CD8-positive, alpha-beta memory T cell (primary cell): ENCODE measurements at regions not wholly inside any gene's neighbourhood (a gene's known extent, or its start where the extent isn't known, plus 50 kb on each side); places are given as distances from the start of the nearest gene placed in this dataset.

Experiments used
- CTCF ChIA-PET: fragments of 350-600 bp; sonication (Branson Sonifier 250); formaldehyde crosslinking; loops from one replicate; lab custom pipeline; 2021; ENCODE audit warnings: antibody characterized with exemption; lab: Charles Lee
- POLR2A ChIA-PET: fragments of 350-600 bp; sonication (Branson Sonifier 250); formaldehyde crosslinking; loops from one replicate; lab custom pipeline; 2021; ENCODE audit warnings: antibody characterized with exemption; lab: Charles Lee
- DNase-seq, 5 donors: peaks; one replicate each; pipeline versions ENCODE4 v3.0.0 to v3.0.0-alpha.2; 2020 to 2022; ENCODE audit warnings: mixed read lengths in 1 of 5
- H3K27ac ChIP-seq: one replicate; pipeline ENCODE4 v1.7.0; 2013; ENCODE audit warnings: low read depth, mild to moderate bottlenecking, low read length, moderate library complexity
- H3K27me3 ChIP-seq: 2 replicates; pipeline ENCODE4 v1.7.0; 2013; ENCODE audit warnings: low read length, mild to moderate bottlenecking; ENCODE audit not compliant: insufficient read depth, poor library complexity, severe bottlenecking
- H3K36me3 ChIP-seq: 2 replicates; pipeline ENCODE4 v1.7.0; 2013; ENCODE audit warnings: mild to moderate bottlenecking, low read length, moderate library complexity; ENCODE audit not compliant: insufficient read depth
- H3K4me1 ChIP-seq: 2 replicates; pipeline ENCODE4 v1.7.0; 2013; ENCODE audit warnings: mild to moderate bottlenecking, low read length, moderate library complexity; ENCODE audit not compliant: insufficient read depth
- H3K4me3 ChIP-seq: 2 replicates; pipeline ENCODE4 v1.7.0; 2013; ENCODE audit warnings: mild to moderate bottlenecking, low read length
- H3K9me3 ChIP-seq: 2 replicates; pipeline ENCODE4 v1.7.0; 2013; ENCODE audit warnings: mild to moderate bottlenecking, low read length
- H3K27ac Mint-ChIP-seq, 8 donors: one replicate each; pipeline ENCODE4 v1.8.0; 2020 to 2021; ENCODE audit warnings: mixed read lengths in 8 of 8, mild to moderate bottlenecking in 6 of 8, inconsistent platforms in 3 of 8, moderate library complexity in 3 of 8
- H3K27me3 Mint-ChIP-seq, 2 donors: one replicate each; pipeline ENCODE4 v1.8.0; 2020 to 2021; ENCODE audit warnings: mixed read lengths in 2 of 2, mild to moderate bottlenecking in 1 of 2, moderate library complexity in 1 of 2
- H3K36me3 Mint-ChIP-seq, 3 donors: one replicate each; pipeline ENCODE4 v1.8.0; 2020 to 2021; ENCODE audit warnings: mixed read lengths in 3 of 3, inconsistent platforms in 1 of 3, mild to moderate bottlenecking in 1 of 3
- H3K4me1 Mint-ChIP-seq, 3 donors: one replicate each; pipeline ENCODE4 v1.8.0; 2020 to 2021; ENCODE audit warnings: mixed read lengths in 3 of 3, inconsistent platforms in 1 of 3, mild to moderate bottlenecking in 1 of 3
- H3K4me3 Mint-ChIP-seq, 7 donors: one replicate each; pipeline ENCODE4 v1.8.0; 2020 to 2021; ENCODE audit warnings: mixed read lengths in 7 of 7, mild to moderate bottlenecking in 6 of 7, moderate library complexity in 4 of 7, inconsistent platforms in 2 of 7
- H3K9me3 Mint-ChIP-seq, 5 donors: one replicate each; pipeline ENCODE4 v1.8.0; 2020 to 2022; ENCODE audit warnings: mixed read lengths in 5 of 5, mild to moderate bottlenecking in 3 of 5, moderate library complexity in 2 of 5, inconsistent platforms in 1 of 5

- H3K36me3 Mint-ChIP-seq: no peaks in the 10 kb centered on the region
- no peaks in the 10 kb centered on the region for H3K9me3 ChIP-seq
- no peak overlapping the region for H3K27ac Mint-ChIP-seq
- POLR2A ChIA-PET: no interaction called here
- no peaks in the 10 kb centered on the region for H3K27me3 ChIP-seq
- CTCF ChIA-PET: no interaction called here
- no peak overlapping the region for H3K4me3 ChIP-seq
- DNase-seq: no peak
- H3K4me1 Mint-ChIP-seq: no peaks in the 10 kb centered on the region
- no peaks in the 10 kb centered on the region for H3K4me1 ChIP-seq
- no peak overlapping the region for H3K27ac ChIP-seq
- H3K27me3 Mint-ChIP-seq: no peaks in the 10 kb centered on the region
- H3K36me3 ChIP-seq: no peaks in the 10 kb centered on the region
- peaks cover 0 to 13% (median 10%) of the 10 kb centered on the region in 5 donors for H3K9me3 Mint-ChIP-seq
- no peak overlapping the region for H3K4me3 Mint-ChIP-seq
Observed at GRCh38 chr6:94041945-94042709, 622.8 kb upstream of the EPHA7 start.

- Histone ChIP-seq H3K4me1 (no peaks in the 10 kb centered on the region), H3K36me3 (no peaks in the 10 kb centered on the region), H3K27me3 (no peaks in the 10 kb centered on the region), H3K9me3 (no peaks in the 10 kb centered on the region), H3K27ac (no peak overlapping the region), H3K4me3 (no peak overlapping the region)
- Mint-ChIP-seq H3K9me3 (peaks cover 6 to 36% (median 16%) of the 10 kb centered on the region in 5 donors), H3K4me1 (no peaks in the 10 kb centered on the region), H3K4me3 (no peak overlapping the region), H3K27ac (no peak overlapping the region), H3K27me3 (no peaks in the 10 kb centered on the region), H3K36me3 (no peaks in the 10 kb centered on the region)
- POLR2A ChIA-PET: no interaction called here
- CTCF ChIA-PET: no interaction called here
- DNase-seq: no peak
Observed at GRCh38 chr6:94036024-94036423, 616.7 kb upstream of the EPHA7 start.

DNA sequence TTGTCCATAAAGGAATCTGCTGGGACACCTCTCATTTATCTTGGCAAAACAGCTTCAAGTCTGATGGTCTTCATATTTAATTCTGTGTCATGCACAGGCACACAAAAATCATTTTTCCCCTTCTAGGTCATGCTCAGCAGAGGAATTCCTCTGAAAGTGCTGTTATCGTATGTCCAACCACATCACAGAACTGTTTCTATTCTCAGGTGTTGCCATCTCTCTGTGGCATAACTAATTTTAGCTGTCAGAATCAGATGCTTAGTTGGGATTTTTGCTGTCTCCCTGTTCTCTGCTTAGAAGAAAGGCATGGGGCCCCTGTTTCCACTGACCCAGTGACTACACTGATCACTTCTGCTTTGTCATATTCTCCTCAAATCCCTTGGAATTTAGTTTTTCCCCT, 608.0 kb upstream of the EPHA7 start:
- no peaks in the 10 kb centered on the region for H3K4me1 ChIP-seq
- Mint-ChIP-seq H3K27ac (no peak overlapping the region), H3K9me3 (peaks cover 4 to 25% (median 6%) of the 10 kb centered on the region in 5 donors), H3K27me3 (no peaks in the 10 kb centered on the region), H3K4me1 (no peaks in the 10 kb centered on the region), H3K36me3 (no peaks in the 10 kb centered on the region), H3K4me3 (no peak overlapping the region)
- H3K9me3 ChIP-seq: no peaks in the 10 kb centered on the region
- ChIA-PET POLR2A (no interaction called here), CTCF (no interaction called here)
- H3K27ac ChIP-seq: no peak overlapping the region
- H3K4me3 ChIP-seq: no peak overlapping the region
- no peaks in the 10 kb centered on the region for H3K36me3 ChIP-seq
- DNase-seq: no peak
- H3K27me3 ChIP-seq: no peaks in the 10 kb centered on the region

DNA sequence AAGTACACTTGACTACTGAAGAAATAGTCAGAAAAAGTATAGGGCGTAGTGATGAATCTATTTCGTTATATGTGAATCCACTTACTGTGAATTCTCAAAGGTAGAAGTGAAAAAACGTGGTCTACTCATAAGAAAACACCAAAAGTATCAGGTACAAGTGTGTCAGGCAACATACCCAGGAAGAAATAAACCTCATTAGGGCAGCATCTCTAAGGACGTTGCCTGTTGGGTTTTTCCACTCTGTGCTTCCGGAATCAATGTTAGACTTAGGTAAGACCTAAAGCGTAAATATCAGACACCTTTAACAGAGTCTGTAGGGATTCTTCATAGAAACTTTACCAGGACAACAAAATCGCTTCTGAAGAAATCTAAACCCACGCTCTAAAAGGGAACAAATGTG, 607.2 kb upstream of the EPHA7 start:
- no peak overlapping the region for H3K4me3 Mint-ChIP-seq
- no peaks in the 10 kb centered on the region for H3K36me3 Mint-ChIP-seq
- ChIA-PET CTCF (no interaction called here), POLR2A (no interaction called here)
- H3K27ac Mint-ChIP-seq: no peak overlapping the region
- H3K4me1 Mint-ChIP-seq: no peaks in the 10 kb centered on the region
- DNase-seq: no peak
- H3K4me3 ChIP-seq: no peak overlapping the region
- H3K36me3 ChIP-seq: no peaks in the 10 kb centered on the region
- peaks cover 4 to 24% (median 9%) of the 10 kb centered on the region in 5 donors for H3K9me3 Mint-ChIP-seq
- H3K4me1 ChIP-seq: no peaks in the 10 kb centered on the region
- no peaks in the 10 kb centered on the region for H3K9me3 ChIP-seq
- no peak overlapping the region for H3K27ac ChIP-seq
- no peaks in the 10 kb centered on the region for H3K27me3 Mint-ChIP-seq
- no peaks in the 10 kb centered on the region for H3K27me3 ChIP-seq

DNA sequence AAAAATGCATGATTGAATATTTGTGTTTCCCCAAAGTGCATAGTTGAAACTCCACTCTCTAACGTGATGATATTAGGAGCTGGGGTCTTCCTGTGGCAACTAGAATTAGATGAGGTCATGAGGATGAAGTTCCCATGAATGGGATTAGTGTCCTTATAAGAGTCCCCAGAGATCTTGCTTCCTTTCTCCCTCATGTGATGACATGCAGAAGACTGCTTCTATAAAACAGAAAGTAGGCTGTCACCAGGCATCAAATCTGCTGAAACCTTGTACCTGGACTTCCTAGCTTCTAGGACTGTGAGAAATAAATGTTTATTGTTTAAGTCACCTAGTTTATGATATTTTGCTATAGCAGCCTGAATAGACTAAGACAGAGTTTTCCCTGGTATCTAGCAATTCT, 586.5 kb upstream of the EPHA7 start:
- Mint-ChIP-seq H3K36me3 (no peaks in the 10 kb centered on the region), H3K9me3 (peaks cover 0 to 26% (median 14%) of the 10 kb centered on the region in 5 donors), H3K27me3 (no peaks in the 10 kb centered on the region), H3K4me1 (no peaks in the 10 kb centered on the region), H3K27ac (no peak overlapping the region), H3K4me3 (no peak overlapping the region)
- H3K4me1 ChIP-seq: no peaks in the 10 kb centered on the region
- ChIA-PET POLR2A (no interaction called here), CTCF (no interaction called here)
- no peaks in the 10 kb centered on the region for H3K9me3 ChIP-seq
- H3K4me3 ChIP-seq: no peak overlapping the region
- no peaks in the 10 kb centered on the region for H3K36me3 ChIP-seq
- no peak overlapping the region for H3K27ac ChIP-seq
- no peak for DNase-seq
- no peaks in the 10 kb centered on the region for H3K27me3 ChIP-seq

DNA sequence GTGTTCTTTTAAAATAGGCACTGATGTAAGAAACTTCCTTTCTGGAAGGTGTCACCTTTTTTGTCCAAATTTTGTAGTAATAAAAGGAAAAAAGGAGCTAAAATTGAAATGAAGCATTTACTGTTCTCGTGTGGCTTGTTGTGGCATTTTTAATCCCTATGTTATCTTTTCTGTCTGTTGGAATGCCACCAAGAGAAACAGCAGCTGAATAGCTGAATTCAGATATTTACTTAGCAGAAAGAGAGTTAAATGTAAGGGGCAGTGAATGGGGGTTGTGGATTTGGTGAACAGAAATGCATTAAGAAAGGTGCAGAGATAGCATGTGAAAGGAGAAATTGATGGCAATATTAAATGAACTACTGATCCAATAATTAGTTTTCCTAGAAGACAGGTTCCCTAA, 573.6 kb upstream of the EPHA7 start:
- H3K9me3 ChIP-seq: no peaks in the 10 kb centered on the region
- DNase-seq: no peak
- CTCF ChIA-PET: no interaction called here
- H3K27me3 Mint-ChIP-seq: no peaks in the 10 kb centered on the region
- no peaks in the 10 kb centered on the region for H3K36me3 Mint-ChIP-seq
- H3K4me3 ChIP-seq: no peak overlapping the region
- POLR2A ChIA-PET: no interaction called here
- no peaks in the 10 kb centered on the region for H3K27me3 ChIP-seq
- no peaks in the 10 kb centered on the region for H3K36me3 ChIP-seq
- no peak overlapping the region for H3K27ac ChIP-seq
- no peak overlapping the region for H3K27ac Mint-ChIP-seq
- no peaks in the 10 kb centered on the region for H3K4me1 Mint-ChIP-seq
- H3K4me1 ChIP-seq: no peaks in the 10 kb centered on the region
- H3K4me3 Mint-ChIP-seq: no peak overlapping the region
- peaks cover 0 to 18% (median 3%) of the 10 kb centered on the region in 5 donors for H3K9me3 Mint-ChIP-seq

- no peaks in the 10 kb centered on the region for H3K4me1 ChIP-seq
- no peak overlapping the region for H3K4me3 Mint-ChIP-seq
- ChIA-PET CTCF (no interaction called here), POLR2A (no interaction called here)
- no peaks in the 10 kb centered on the region for H3K36me3 Mint-ChIP-seq
- no peaks in the 10 kb centered on the region for H3K9me3 ChIP-seq
- no peaks in the 10 kb centered on the region for H3K27me3 Mint-ChIP-seq
- no peak overlapping the region for H3K27ac ChIP-seq
- H3K27me3 ChIP-seq: no peaks in the 10 kb centered on the region
- no peak overlapping the region for H3K4me3 ChIP-seq
- no peak overlapping the region for H3K27ac Mint-ChIP-seq
- peaks cover 0 to 26% (median 4%) of the 10 kb centered on the region in 5 donors for H3K9me3 Mint-ChIP-seq
- DNase-seq: no peak
- no peaks in the 10 kb centered on the region for H3K36me3 ChIP-seq
- H3K4me1 Mint-ChIP-seq: no peaks in the 10 kb centered on the region
Observed at GRCh38 chr6:93989630-93990029, 570.3 kb upstream of the EPHA7 start.

DNA sequence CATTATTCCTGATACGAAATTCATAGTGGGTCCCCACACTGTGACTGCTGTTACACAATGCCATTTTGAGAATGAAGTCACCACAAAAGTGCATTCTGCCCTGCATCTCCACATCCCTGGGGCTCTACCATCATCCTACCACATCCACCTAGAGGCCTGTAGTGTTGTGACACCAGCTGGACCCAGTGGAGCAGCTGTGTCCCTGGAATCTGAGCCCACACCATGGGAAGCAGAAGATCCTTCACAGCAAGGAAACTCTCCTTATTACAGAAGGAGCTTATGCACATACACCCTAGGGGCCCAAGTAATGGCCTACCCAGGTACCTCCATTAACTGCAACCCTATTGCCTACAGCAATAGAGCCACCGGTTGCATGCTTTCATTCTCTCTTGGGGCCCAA, 566.6 kb upstream of the EPHA7 start:
- Mint-ChIP-seq H3K36me3 (no peaks in the 10 kb centered on the region), H3K27ac (no peak overlapping the region), H3K4me1 (no peaks in the 10 kb centered on the region), H3K27me3 (no peaks in the 10 kb centered on the region), H3K4me3 (no peak overlapping the region), H3K9me3 (peaks cover 0 to 23% (median 4%) of the 10 kb centered on the region in 5 donors)
- no peak overlapping the region for H3K27ac ChIP-seq
- POLR2A ChIA-PET: no interaction called here
- no peaks in the 10 kb centered on the region for H3K4me1 ChIP-seq
- H3K4me3 ChIP-seq: no peak overlapping the region
- CTCF ChIA-PET: no interaction called here
- no peaks in the 10 kb centered on the region for H3K9me3 ChIP-seq
- H3K36me3 ChIP-seq: no peaks in the 10 kb centered on the region
- no peaks in the 10 kb centered on the region for H3K27me3 ChIP-seq
- DNase-seq: no peak
